ENCODE measurements at regions not wholly inside any gene's neighbourhood (a gene's known extent, or its start where the extent isn't known, plus 50 kb on each side); places are given as distances from the start of the nearest gene placed in this dataset.

DNA sequence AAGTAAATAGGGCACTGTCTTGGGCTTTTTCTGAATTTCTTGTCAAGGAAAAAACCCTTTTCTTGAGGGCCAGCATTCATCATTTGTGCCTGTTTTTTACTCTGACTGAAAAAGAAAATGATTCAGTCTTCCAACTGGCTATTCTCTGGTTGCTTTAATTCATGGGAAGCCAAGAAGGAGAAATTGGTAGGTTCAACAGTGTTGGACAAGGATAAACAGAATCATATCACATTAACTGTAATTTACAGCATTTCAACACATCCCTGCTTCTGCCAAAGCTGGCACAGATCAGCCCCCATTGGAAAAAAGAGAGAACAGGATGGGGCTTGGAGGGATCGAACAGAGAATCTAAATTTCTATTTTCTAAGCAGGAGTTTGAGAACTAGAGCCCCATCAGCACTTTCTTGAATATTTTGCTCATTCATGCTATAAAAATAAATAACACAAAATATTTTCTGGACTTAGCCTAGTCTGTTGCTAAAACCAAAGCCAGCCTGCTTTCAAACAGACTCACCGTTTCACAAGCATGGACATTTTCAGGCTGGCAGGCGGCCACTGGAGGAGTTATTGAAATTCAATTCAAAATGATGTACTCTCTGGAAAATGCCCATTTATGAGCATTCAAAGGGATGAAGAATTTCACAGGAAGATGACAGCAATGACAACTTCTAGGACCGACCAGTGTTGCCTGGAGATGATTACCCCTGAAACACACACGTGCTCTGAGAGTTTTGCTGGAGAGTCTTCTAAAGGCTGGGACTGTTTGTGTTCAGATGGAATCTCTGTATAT lies 181.2 kb downstream of the WNT5A start:
- H3F3A ChIP-seq (ENCODE audit: control insufficient read depth, insufficient read depth): no peaks in the 10 kb centered on the region
- H3K27ac ChIP-seq (ENCODE audit: low read depth, low read length): no peak overlapping the region
- no peaks in the 10 kb centered on the region for H3K79me2 ChIP-seq (ENCODE audit: control insufficient read depth, low read length)
- H3K36me3 ChIP-seq (ENCODE audit: control insufficient read depth, low read length): no peaks in the 10 kb centered on the region
- TF ChIP-seq, protein P1, sequence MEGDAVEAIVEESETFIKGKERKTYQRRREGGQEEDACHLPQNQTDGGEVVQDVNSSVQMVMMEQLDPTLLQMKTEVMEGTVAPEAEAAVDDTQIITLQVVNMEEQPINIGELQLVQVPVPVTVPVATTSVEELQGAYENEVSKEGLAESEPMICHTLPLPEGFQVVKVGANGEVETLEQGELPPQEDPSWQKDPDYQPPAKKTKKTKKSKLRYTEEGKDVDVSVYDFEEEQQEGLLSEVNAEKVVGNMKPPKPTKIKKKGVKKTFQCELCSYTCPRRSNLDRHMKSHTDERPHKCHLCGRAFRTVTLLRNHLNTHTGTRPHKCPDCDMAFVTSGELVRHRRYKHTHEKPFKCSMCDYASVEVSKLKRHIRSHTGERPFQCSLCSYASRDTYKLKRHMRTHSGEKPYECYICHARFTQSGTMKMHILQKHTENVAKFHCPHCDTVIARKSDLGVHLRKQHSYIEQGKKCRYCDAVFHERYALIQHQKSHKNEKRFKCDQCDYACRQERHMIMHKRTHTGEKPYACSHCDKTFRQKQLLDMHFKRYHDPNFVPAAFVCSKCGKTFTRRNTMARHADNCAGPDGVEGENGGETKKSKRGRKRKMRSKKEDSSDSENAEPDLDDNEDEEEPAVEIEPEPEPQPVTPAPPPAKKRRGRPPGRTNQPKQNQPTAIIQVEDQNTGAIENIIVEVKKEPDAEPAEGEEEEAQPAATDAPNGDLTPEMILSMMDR (IDR thresholded peaks at IDR 0.05; ENCODE audit: low read depth, low read length, poor library complexity, severe bottlenecking): no peak
- TF ChIP-seq EZH2phosphoT487 (IDR thresholded peaks at IDR 0.05; ENCODE audit: borderline replicate concordance, low read length): no peak
- no peaks in the 10 kb centered on the region for H3K9me2 ChIP-seq (replicated peaks; ENCODE audit: control insufficient read depth, low read length)
- no peak overlapping the region for H3K4me3 ChIP-seq (ENCODE audit: low read length)
- H3K27me3 ChIP-seq (ENCODE audit: control insufficient read depth, low read length): no peaks in the 10 kb centered on the region
- no peaks in the 10 kb centered on the region for H3K4me1 ChIP-seq (ENCODE audit: control insufficient read depth, low read length)
- H3K4me2 ChIP-seq (ENCODE audit: low read length): no peak overlapping the region
- H4K20me1 ChIP-seq (ENCODE audit: control insufficient read depth, insufficient read depth, low read depth, low read length): no peaks in the 10 kb centered on the region
- no peaks in the 10 kb centered on the region for H3K9me3 ChIP-seq (ENCODE audit: control insufficient read depth, insufficient read depth, low read length)

DNA sequence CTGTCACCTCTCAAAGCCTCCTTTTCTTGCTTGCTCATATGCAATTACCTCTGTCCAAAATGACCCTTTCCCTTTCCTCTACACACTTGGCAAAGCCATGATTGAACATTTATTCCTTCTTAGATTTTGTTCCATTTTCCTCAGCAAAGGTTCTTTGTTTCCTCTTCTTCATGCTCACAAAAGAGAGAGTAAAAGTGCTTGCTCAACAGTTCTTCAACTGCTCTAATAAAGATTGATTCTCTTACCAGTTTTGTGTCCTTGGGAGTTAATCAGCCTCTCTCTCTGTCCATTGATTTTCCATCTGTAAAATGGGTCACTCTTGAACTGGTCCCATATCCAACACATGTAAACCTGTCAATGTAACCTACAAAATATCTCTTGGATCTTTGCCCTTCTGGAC lies 186.4 kb downstream of the WNT5A start:
- Histone ChIP-seq H3K4me2 (ENCODE audit: low read length) (no peak overlapping the region), H3K36me3 (ENCODE audit: control insufficient read depth, low read length) (no peaks in the 10 kb centered on the region), H3F3A (ENCODE audit: control insufficient read depth, insufficient read depth) (no peaks in the 10 kb centered on the region), H3K4me1 (ENCODE audit: control insufficient read depth, low read length) (no peaks in the 10 kb centered on the region), H3K9me2 (replicated peaks; ENCODE audit: control insufficient read depth, low read length) (no peaks in the 10 kb centered on the region; the same call in 1 of the 2 replicates), H3K9me3 (ENCODE audit: control insufficient read depth, insufficient read depth, low read length) (no peaks in the 10 kb centered on the region), H3K27ac (ENCODE audit: low read depth, low read length) (no peak overlapping the region), H4K20me1 (ENCODE audit: control insufficient read depth, insufficient read depth, low read depth, low read length) (no peaks in the 10 kb centered on the region), H3K79me2 (ENCODE audit: control insufficient read depth, low read length) (no peaks in the 10 kb centered on the region), H3K4me3 (ENCODE audit: low read length) (no peak overlapping the region), H3K27me3 (ENCODE audit: control insufficient read depth, low read length) (no peaks in the 10 kb centered on the region)
- TF ChIP-seq, protein P1 (IDR thresholded peaks at IDR 0.05; ENCODE audit: low read depth, low read length, poor library complexity, severe bottlenecking): no peak
- no peak for TF ChIP-seq EZH2phosphoT487 (IDR thresholded peaks at IDR 0.05; ENCODE audit: borderline replicate concordance, low read length)

DNA sequence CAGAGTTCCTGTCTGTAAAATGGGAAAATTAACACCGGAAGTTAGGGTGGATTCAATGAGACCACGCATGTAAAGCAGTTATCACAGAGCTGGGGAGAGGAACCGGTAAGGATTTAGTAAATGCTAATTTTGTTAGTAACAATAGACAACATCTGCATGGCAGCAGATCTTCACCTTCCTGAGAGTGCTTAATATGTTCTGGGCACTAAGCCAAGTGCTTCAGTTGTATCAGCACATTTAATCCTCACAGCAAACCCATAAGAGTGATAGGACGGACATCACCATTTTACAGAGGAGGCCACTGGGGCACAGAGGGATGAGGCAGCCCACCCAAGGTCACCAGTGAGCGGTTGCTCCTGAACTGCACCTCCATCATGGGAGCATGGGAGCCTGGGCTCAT lies 189.4 kb downstream of the WNT5A start:
- TF ChIP-seq, protein P1 (IDR thresholded peaks at IDR 0.05; ENCODE audit: low read depth, low read length, poor library complexity, severe bottlenecking): no peak
- TF ChIP-seq EZH2phosphoT487 (IDR thresholded peaks at IDR 0.05; ENCODE audit: borderline replicate concordance, low read length): no peak

More for the DNA sequence above, 189.4 kb downstream of the WNT5A start:
- Histone ChIP-seq H3K9me2 (replicated peaks; ENCODE audit: control insufficient read depth, low read length) (no peaks in the 10 kb centered on the region; the same call in 1 of the 2 replicates), H3K4me1 (ENCODE audit: control insufficient read depth, low read length) (no peaks in the 10 kb centered on the region), H3K79me2 (ENCODE audit: control insufficient read depth, low read length) (no peaks in the 10 kb centered on the region), H3K27me3 (ENCODE audit: control insufficient read depth, low read length) (no peaks in the 10 kb centered on the region), H3K27ac (ENCODE audit: low read depth, low read length) (no peak overlapping the region), H3K4me3 (ENCODE audit: low read length) (no peak overlapping the region), H4K20me1 (ENCODE audit: control insufficient read depth, insufficient read depth, low read depth, low read length) (no peaks in the 10 kb centered on the region), H3F3A (ENCODE audit: control insufficient read depth, insufficient read depth) (no peaks in the 10 kb centered on the region), H3K36me3 (ENCODE audit: control insufficient read depth, low read length) (no peaks in the 10 kb centered on the region), H3K4me2 (ENCODE audit: low read length) (no peak overlapping the region), H3K9me3 (ENCODE audit: control insufficient read depth, insufficient read depth, low read length) (no peaks in the 10 kb centered on the region)

Data from DOHH2 (cell line).